Suppressor macrophage (primary cell): ENCODE measurements at regions not wholly inside any gene's neighbourhood (a gene's known extent, or its start where the extent isn't known, plus 50 kb on each side); places are given as distances from the start of the nearest gene placed in this dataset.

Experiments used
- DNase-seq, 4 experiments: peaks; one replicate each; pipeline ENCODE4 v3.0.0-alpha.2; 2020 to 2022

- no peak for DNase-seq
Observed at GRCh38 chr12:42705863-42706262, 116.3 kb upstream of the PRICKLE1 start.

GRCh38 chr12:42704810-42705401 lies 115.4 kb upstream of the PRICKLE1 start:
- DNase-seq, result no peak

GRCh38 chr12:42704340-42704739 lies 114.8 kb upstream of the PRICKLE1 start:
- DNase-seq, result no peak

DNA sequence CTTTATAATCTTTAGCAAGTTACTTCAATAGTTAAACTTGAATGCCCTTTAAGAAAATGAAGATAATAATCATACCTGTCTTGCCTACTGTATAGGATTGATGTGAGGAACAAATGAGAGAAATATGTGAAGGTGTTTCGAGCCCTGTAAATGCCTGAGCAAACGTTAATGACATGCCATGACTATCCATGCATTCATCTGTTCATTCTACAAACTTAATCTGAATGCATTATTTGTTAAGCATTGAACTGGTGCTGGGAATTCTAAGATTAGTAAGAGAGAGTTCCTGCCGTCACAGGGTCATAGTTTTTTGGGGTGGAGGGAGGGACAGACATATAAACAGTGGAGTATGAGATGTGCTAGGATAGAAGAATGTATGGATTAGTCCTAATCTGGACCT lies 111.5 kb upstream of the PRICKLE1 start:
- no peak for DNase-seq

- DNase-seq, result peak; percentile 5 to 70 (median 20)
Observed at GRCh38 chr12:42698213-42698612, 108.7 kb upstream of the PRICKLE1 start.

GRCh38 chr12:42696406-42697149 lies 107.0 kb upstream of the PRICKLE1 start:
- peak; percentile 7 to 66 (median 32) for DNase-seq

- no peak for DNase-seq
Observed at GRCh38 chr12:42695490-42695995, 106.0 kb upstream of the PRICKLE1 start.

- no peak for DNase-seq
Observed at GRCh38 chr12:42692749-42693148, 103.2 kb upstream of the PRICKLE1 start.

- DNase-seq, result no peak
Observed at GRCh38 chr12:42691991-42692557, 102.5 kb upstream of the PRICKLE1 start.

GRCh38 chr12:42690264-42690663 lies 100.7 kb upstream of the PRICKLE1 start:
- DNase-seq, result no peak

GRCh38 chr12:42689699-42690098 lies 100.2 kb upstream of the PRICKLE1 start:
- peak in 1 of 4 experiments; percentile 2 for DNase-seq

- DNase-seq, result no peak
Observed at GRCh38 chr12:42686514-42687172, 97.1 kb upstream of the PRICKLE1 start.

- no peak for DNase-seq
Observed at GRCh38 chr12:42684802-42685071, 95.2 kb upstream of the PRICKLE1 start.

DNA sequence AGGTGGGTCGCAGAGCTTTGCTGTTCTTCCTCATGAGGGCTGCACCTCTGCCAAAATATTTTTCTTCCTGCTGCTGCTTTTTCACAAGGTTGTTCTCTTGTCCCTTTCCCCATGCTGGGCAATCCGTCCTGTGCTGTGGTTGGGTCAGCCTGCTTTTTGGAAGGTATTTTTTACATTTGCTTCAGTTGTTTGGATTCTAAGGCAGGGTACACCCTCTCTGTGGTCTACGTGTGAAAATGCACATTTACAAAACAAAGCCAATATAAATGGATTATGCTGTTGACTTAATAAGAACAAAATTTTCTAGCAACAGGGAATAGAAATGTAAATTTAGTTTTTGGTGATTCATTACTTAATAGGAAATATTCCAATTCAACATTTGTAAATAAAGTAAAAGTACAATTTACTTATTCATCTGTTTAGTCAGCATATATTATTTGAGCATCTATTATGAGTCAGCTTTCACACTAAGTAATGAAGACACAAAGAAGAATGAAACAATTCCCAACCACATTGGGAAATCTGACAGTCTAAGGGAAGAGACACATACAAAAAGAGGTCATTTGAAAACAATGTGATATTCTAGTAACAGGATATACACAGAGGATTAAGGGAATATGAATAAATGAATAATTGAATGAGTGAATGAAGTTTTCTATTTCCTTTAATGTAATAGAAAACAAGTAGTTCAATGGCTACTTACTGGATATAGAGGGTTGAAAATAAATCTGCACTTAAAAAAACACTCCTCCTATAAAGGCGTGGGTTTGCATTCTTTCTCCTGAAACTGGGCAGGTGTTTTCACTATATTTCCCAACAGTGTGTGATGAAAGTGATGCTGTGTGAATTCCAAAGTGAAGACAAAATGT lies 94.6 kb upstream of the PRICKLE1 start:
- DNase-seq, result no peak

DNA sequence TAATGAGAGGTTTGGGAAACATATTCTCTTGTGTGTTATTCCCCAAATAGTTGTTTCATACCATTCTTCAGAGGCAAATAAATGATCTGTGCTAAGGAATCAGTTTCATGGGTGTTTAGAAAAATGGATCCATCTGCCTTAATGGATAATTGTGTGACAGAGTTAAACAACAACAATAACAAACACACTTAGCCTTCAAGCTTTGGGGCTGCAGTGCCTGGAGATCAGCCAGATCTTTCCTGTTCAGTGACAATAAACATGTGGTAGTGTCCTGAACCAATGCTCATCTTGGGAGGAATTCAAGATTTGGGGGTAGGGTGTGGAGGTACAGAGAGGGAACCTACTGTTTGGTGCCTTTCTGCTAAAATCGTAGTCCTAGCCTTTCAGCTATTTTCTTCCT lies 93.7 kb upstream of the PRICKLE1 start:
- no peak for DNase-seq

DNA sequence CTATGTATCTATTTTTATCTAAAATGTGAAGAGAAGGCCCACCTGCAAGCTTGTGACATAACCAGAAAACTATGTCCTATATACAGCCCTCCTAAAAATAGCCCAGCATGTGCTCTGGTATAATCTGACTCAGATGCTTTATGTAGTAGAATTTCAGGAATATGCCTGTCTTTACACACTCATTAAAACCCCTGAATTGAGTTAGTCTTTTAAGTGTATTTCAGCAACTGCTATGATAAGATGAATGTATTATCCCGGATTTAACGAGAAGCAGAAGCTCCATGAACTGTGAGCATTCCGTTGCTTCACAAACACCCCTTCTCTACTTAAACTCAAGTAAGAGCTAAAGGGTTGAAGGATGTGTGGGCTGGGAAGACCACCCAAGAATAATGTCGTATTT lies 89.9 kb upstream of the PRICKLE1 start:
- DNase-seq, result no peak

GRCh38 chr12:42677461-42677860 lies 87.9 kb upstream of the PRICKLE1 start:
- no peak for DNase-seq

GRCh38 chr12:42673535-42673934 lies 84.0 kb upstream of the PRICKLE1 start:
- no peak for DNase-seq

- DNase-seq, result no peak
Observed at GRCh38 chr12:42670719-42671118, 81.2 kb upstream of the PRICKLE1 start.

DNA sequence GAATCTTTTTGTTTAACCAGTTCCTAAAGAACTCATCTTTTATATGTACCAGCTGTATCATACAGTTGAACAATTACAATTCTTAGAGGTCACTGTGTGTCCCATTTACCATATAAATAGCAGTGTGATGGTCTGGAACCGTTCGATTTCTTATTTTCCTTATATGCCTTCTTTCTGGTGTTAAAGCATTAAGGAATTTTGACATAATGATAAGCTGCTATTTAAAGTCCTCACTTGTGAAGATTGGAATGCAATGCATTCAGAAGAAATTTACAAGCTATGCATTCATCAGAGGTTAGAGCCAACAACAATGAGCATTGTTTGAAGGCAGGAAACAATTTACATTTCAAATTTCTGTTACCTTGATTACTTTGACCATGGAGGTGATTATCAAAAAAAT lies 80.0 kb upstream of the PRICKLE1 start:
- DNase-seq, result no peak

- no peak for DNase-seq
Observed at GRCh38 chr12:42666671-42667243, 77.2 kb upstream of the PRICKLE1 start.

DNA sequence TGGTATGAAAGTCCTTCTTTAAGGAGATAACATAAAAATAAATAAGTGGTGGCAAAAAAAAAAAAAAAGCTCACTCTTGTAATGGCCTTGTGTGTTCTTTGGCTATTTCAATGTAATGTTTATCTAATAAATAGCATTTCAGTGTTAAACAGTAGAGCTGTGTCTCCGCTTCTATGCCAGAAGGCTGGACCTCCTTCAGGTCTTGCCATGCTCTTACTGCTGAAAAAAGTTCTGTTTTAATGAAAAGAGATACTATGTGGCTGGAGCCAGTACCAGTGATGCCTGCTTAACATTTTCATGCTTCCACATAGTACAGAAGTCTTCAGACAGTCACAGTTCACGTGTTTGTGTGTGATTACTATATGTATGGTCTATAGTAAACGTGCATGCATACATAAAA lies 74.1 kb upstream of the PRICKLE1 start:
- DNase-seq, result no peak
